Mucosa of descending colon (tissue), 3 donors: ENCODE measurements at regions not wholly inside any gene's neighbourhood (a gene's known extent, or its start where the extent isn't known, plus 50 kb on each side); places are given as distances from the start of the nearest gene placed in this dataset.
A peak's percentile ranks its signal among the peaks of the same experiment; 100 is the strongest.

Experiments
- ATAC-seq: fragments of 200-7000 bp; cut with Tn5 transposase; one replicate; pipeline ENCODE4 v1.9.1; 2020; ENCODE audit warnings: mild to moderate bottlenecking, moderate library complexity
- DNase-seq, 3 donors: peaks; one replicate each; pipeline ENCODE4 v3.0.0-alpha.2; 2020
- H3K36me3 ChIP-seq: fragments of 200-600 bp; one replicate; pipeline ENCODE4 v1.8.0; 2021; ENCODE audit warnings: low read depth, mild to moderate bottlenecking
- H3K4me1 ChIP-seq: fragments of 200-600 bp; one replicate; pipeline ENCODE4 v1.8.0; 2021; ENCODE audit warnings: low read depth, mild to moderate bottlenecking
- H3K4me3 ChIP-seq: fragments of 200-600 bp; one replicate; pipeline ENCODE4 v1.8.0; 2021; ENCODE audit warnings: mild to moderate bottlenecking
- H3K9me3 ChIP-seq: fragments of 200-600 bp; one replicate; pipeline ENCODE4 v1.8.0; 2021; ENCODE audit warnings: mild to moderate bottlenecking
- CTCF ChIP-seq: fragments of 200-600 bp; IDR thresholded peaks from one replicate; pipeline ENCODE4 v1.8.0; 2022; ENCODE audit warnings: antibody characterized with exemption, mild to moderate bottlenecking
- intact Hi-C, 2 donors: fragments of 100-400 bp; cut with DNase I in 1 of 2; cut with micrococcal nuclease in 1 of 2; formaldehyde crosslinking; loops; one replicate each; pipeline versions ENCODE4 v1.11.0 to v1.11.1; 2022; cut with DNase I, micrococcal nuclease
- donor health status: DM: no; HTN: no; CAD: no; lungs with moderate emphysema.
- donor health status: DM: no; HTN: no; CAD: no.
- donor health status: DM: no; HTN: yes; CAD: no.

DNA sequence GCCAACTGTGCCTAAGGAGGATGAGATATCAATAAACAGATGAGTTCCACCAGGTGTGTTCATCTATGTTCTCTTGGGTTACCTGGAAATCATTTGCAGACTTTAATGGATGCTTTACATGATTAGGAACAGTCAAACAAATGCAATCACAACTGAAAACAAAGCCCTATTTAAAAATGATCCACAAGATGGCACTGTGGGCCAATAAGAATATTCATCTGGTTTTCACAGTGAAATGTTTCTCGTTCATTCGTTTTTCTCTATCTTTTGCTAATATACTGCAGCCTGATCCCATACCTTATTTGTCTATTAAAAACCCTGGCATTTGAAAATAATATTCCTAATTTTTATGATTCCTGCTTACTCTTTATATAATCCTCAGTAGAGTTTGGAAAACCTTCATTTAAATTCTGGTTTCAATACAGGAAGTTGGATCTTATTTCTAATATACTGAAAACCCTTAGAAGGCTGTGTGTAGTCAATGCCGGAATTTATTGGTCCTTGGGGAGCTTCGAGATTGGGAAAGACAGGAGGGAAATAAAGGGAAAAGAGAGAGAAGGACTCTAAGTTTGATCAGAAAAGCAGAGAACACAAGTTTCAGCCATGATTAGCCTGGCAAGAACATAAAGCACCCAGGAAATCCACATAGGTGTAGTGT is 63.8 kb upstream of the TAPT1 start:
- ATAC-seq (peak; percentile 63), DNase-seq (peak in 1 of 3 donors; percentile 51)
- Histone ChIP-seq H3K36me3 (no peaks in the 10 kb centered on the region), H3K9me3 (no peaks in the 10 kb centered on the region), H3K4me1 (peaks cover 12% of the 10 kb centered on the region), H3K4me3 (no peak overlapping the region)
- intact Hi-C loops = no loop called here
- peak; percentile 27 for TF ChIP-seq CTCF

- TF ChIP-seq CTCF = no peak
- intact Hi-C loops = no loop called here
- H3K36me3 ChIP-seq = no peaks in the 10 kb centered on the region
- DNase-seq = no peak
- ATAC-seq = no peak
- H3K4me1 ChIP-seq = no peaks in the 10 kb centered on the region
- no peak overlapping the region for H3K4me3 ChIP-seq
- peaks cover 5% of the 10 kb centered on the region for H3K9me3 ChIP-seq
Observed at GRCh38 chr4:16284050-16284449, 57.8 kb upstream of the TAPT1 start.

- no peak overlapping the region for H3K4me3 ChIP-seq
- no peaks in the 10 kb centered on the region for H3K4me1 ChIP-seq
- no peak for ATAC-seq
- no peaks in the 10 kb centered on the region for H3K36me3 ChIP-seq
- no peak for DNase-seq
- peaks cover 12% of the 10 kb centered on the region for H3K9me3 ChIP-seq
- TF ChIP-seq CTCF = no peak
- intact Hi-C loops = no loop called here
Observed at GRCh38 chr4:16278178-16278577, 51.9 kb upstream of the TAPT1 start.
